H1 (cell line): ENCODE measurements at regions not wholly inside any gene's neighbourhood (a gene's known extent, or its start where the extent isn't known, plus 50 kb on each side); places are given as distances from the start of the nearest gene placed in this dataset.

Experiments
- CTCF ChIA-PET: fragments of 300-600 bp; sonication (Branson Sonifier 250); formaldehyde crosslinking; loops from one replicate; lab custom pipeline; 2021; ENCODE audit not compliant: partially characterized antibody; lab: Charles Lee
- POLR2A ChIA-PET: fragments of 300-600 bp; sonication (Branson Sonifier 250); formaldehyde crosslinking; loops from one replicate; lab custom pipeline; 2021; ENCODE audit warnings: inconsistent platforms; ENCODE audit not compliant: partially characterized antibody; lab: Charles Lee
- DNase-seq, 2 experiments: peaks; one replicate each; pipeline versions ENCODE4 v3.0.0 to v3.0.0-alpha.2; 2010 to 2022; ENCODE audit warnings: low spot score in 2 of 2, low read depth in 1 of 2, mixed read lengths in 1 of 2
- FAIRE-seq: peaks from 2 replicates; lab custom pipeline; 2011; peaks lifted over from hg19 to GRCh38; lab: Jason Lieb, UNC
- H2AFZ ChIP-seq: 2 replicates; pipeline ENCODE4 v1.8.1; 2012; ENCODE audit warnings: low read length, inconsistent platforms
- H2AK5ac ChIP-seq: 2 replicates; pipeline ENCODE4 v1.6.1; 2013; ENCODE audit warnings: low read depth, low read length
- H2BK120ac ChIP-seq: replicated peaks from 2 replicates; pipeline ENCODE3; 2013; ENCODE audit warnings: low read depth, low read length, inconsistent platforms
- H2BK12ac ChIP-seq: 2 replicates; pipeline ENCODE4 v1.6.1; 2013; ENCODE audit warnings: low read depth, low read length
- H2BK15ac ChIP-seq: 2 replicates; pipeline ENCODE4 v1.6.1; 2013; ENCODE audit warnings: low read length
- H2BK20ac ChIP-seq: 2 replicates; pipeline ENCODE4 v1.6.1; 2013; ENCODE audit warnings: low read length
- H2BK5ac ChIP-seq: 2 replicates; pipeline ENCODE4 v1.6.1; 2013; ENCODE audit warnings: low read depth, low read length
- H3K14ac ChIP-seq: 2 replicates; pipeline ENCODE4 v1.6.1; 2013; ENCODE audit warnings: inconsistent platforms; ENCODE audit not compliant: insufficient read length
- H3K18ac ChIP-seq: 2 replicates; pipeline ENCODE4 v1.6.1; 2013; ENCODE audit warnings: low read length; ENCODE audit errors: extremely low read depth
- H3K23ac ChIP-seq: 2 replicates; pipeline ENCODE4 v1.6.1; 2013; ENCODE audit warnings: inconsistent platforms; ENCODE audit not compliant: insufficient read length
- H3K23me2 ChIP-seq: 2 replicates; pipeline ENCODE4 v1.6.1; 2013; ENCODE audit warnings: low read depth, low read length
- H3K27ac ChIP-seq: 2 replicates; pipeline ENCODE4 v1.6.1; 2011; ENCODE audit warnings: low read depth, low read length, inconsistent platforms
- H3K27me3 ChIP-seq, 4 experiments: replicated peaks in 1 of 4; 1 replicate in 1 of 4; 2 replicates in 3 of 4; pipeline versions ENCODE4 v1.6.1 to v1.8.1; 2011 to 2013; ENCODE audit warnings: low read length in 3 of 4, mild to moderate bottlenecking in 3 of 4, inconsistent platforms in 2 of 4, mixed read lengths in 2 of 4, moderate library complexity in 1 of 4; ENCODE audit not compliant: control insufficient read depth in 3 of 4, insufficient read depth in 3 of 4; ENCODE audit errors: extremely low read depth in 1 of 4
- H3K36me3 ChIP-seq, 4 experiments: 2 replicates each; pipeline versions ENCODE4 v1.6.1 to v1.8.1; 2011 to 2013; ENCODE audit warnings: mild to moderate bottlenecking in 4 of 4, low read length in 3 of 4, moderate library complexity in 2 of 4, control low read depth in 1 of 4, inconsistent platforms in 1 of 4; ENCODE audit not compliant: insufficient read depth in 4 of 4, control insufficient read depth in 2 of 4
- H3K4ac ChIP-seq: replicated peaks from 2 replicates; pipeline ENCODE3; 2013; ENCODE audit warnings: low read length, low read depth, mixed read lengths, inconsistent platforms; ENCODE audit not compliant: insufficient read length
- H3K4me1 ChIP-seq, 4 experiments: replicated peaks in 1 of 4; 1 replicate in 1 of 4; 2 replicates in 3 of 4; pipeline versions ENCODE4 v1.6.1 to v1.8.1; 2011 to 2013; ENCODE audit warnings: low read length in 3 of 4, inconsistent platforms in 2 of 4, mixed read lengths in 1 of 4; ENCODE audit not compliant: insufficient read depth in 4 of 4, control insufficient read depth in 3 of 4
- H3K4me2 ChIP-seq, 2 experiments: 2 replicates each; pipeline versions ENCODE4 v1.6.1 to v1.8.1; 2011 to 2013; ENCODE audit warnings: low read depth in 2 of 2, low read length in 2 of 2, control low read depth in 1 of 2, inconsistent platforms in 1 of 2, mild to moderate bottlenecking in 1 of 2; ENCODE audit not compliant: insufficient read depth in 1 of 2
- H3K4me3 ChIP-seq, 4 experiments: fragments of 200-600, 300-600 bp in 1 of 4; sonication (generic), shearing (Covaris generic), sonication (Bioruptor Twin) in 1 of 4; 2 replicates each; pipeline versions ENCODE4 v1.5.1 to v1.8.1; 2011 to 2016; ENCODE audit warnings: low read length in 4 of 4, low read depth in 3 of 4, control low read depth in 2 of 4, inconsistent platforms in 2 of 4, mild to moderate bottlenecking in 2 of 4, mixed read lengths in 1 of 4, moderate library complexity in 1 of 4; ENCODE audit not compliant: insufficient read depth in 2 of 4; ENCODE audit errors: extremely low read depth in 1 of 4
- H3K56ac ChIP-seq: replicated peaks from 2 replicates; pipeline ENCODE3; 2013; ENCODE audit warnings: low read depth, mild to moderate bottlenecking, mixed read lengths, low read length, inconsistent platforms; ENCODE audit not compliant: insufficient read length
- H3K79me1 ChIP-seq: 2 replicates; pipeline ENCODE4 v1.6.1; 2013; ENCODE audit warnings: low read depth, low read length, control low read depth
- H3K79me2 ChIP-seq, 2 experiments: 2 replicates each; pipeline versions ENCODE4 v1.6.1 to v1.8.1; 2012 to 2013; ENCODE audit warnings: low read length in 2 of 2, mild to moderate bottlenecking in 2 of 2, inconsistent platforms in 1 of 2; ENCODE audit not compliant: insufficient read depth in 2 of 2, control insufficient read depth in 1 of 2
- H3K9ac ChIP-seq, 4 experiments: replicated peaks in 1 of 4; 1 replicate in 1 of 4; 2 replicates in 3 of 4; pipeline versions ENCODE4 v1.6.1 to v1.8.1; 2011 to 2013; ENCODE audit warnings: low read depth in 3 of 4, low read length in 3 of 4, control low read depth in 2 of 4, mild to moderate bottlenecking in 2 of 4, moderate library complexity in 2 of 4, inconsistent platforms in 1 of 4; ENCODE audit errors: extremely low read depth in 1 of 4
- H3K9me3 ChIP-seq, 2 experiments: 2 replicates each; pipeline versions ENCODE4 v1.6.1 to v1.8.1; 2012 to 2013; ENCODE audit warnings: mild to moderate bottlenecking in 2 of 2, moderate library complexity in 2 of 2, control low read depth in 1 of 2, inconsistent platforms in 1 of 2, low read depth in 1 of 2, low read length in 1 of 2, mixed read lengths in 1 of 2; ENCODE audit not compliant: insufficient read depth in 2 of 2
- H4K20me1 ChIP-seq, 2 experiments: replicated peaks in 1 of 2; 2 replicates each; pipeline versions ENCODE3 to v1.8.1; 2011 to 2013; ENCODE audit warnings: inconsistent platforms in 2 of 2, low read length in 2 of 2, mild to moderate bottlenecking in 1 of 2; ENCODE audit not compliant: insufficient read depth in 2 of 2, control insufficient read depth in 1 of 2
- H4K5ac ChIP-seq: 2 replicates; pipeline ENCODE4 v1.6.1; 2013; ENCODE audit warnings: low read length, low read depth, mixed read lengths, inconsistent platforms; ENCODE audit not compliant: insufficient read length
- H4K8ac ChIP-seq: 2 replicates; pipeline ENCODE4 v1.8.0; 2013; ENCODE audit warnings: mild to moderate bottlenecking, moderate library complexity, low read length, inconsistent platforms; ENCODE audit not compliant: insufficient read depth; ENCODE audit errors: extremely low read depth
- H4K91ac ChIP-seq: replicated peaks from 2 replicates; pipeline ENCODE3; 2013; ENCODE audit warnings: low read length, mixed read lengths, inconsistent platforms; ENCODE audit not compliant: insufficient read length
- BACH1 ChIP-seq: IDR thresholded peaks from 2 replicates; pipeline ENCODE4 v1.6.1; 2012; ENCODE audit warnings: low read length, improper control_type of control experiment
- MAFK ChIP-seq: IDR thresholded peaks from 2 replicates; pipeline ENCODE4 v1.6.1; 2012; ENCODE audit warnings: low read depth, mild to moderate bottlenecking, improper control_type of control experiment, low read length
- NRF1 ChIP-seq: IDR thresholded peaks from 2 replicates; pipeline ENCODE4 v1.6.1; 2011; ENCODE audit warnings: mild to moderate bottlenecking, low read depth, low read length, improper control_type of control experiment
- WGBS, 2 experiments: shearing (Covaris generic) in 1 of 2; methylation state at CpG; one replicate each; pipeline versions ENCODE4 v1.1.6 to v1.1.7; 2013 to 2015; ENCODE audit warnings: low lambda C conversion rate in 2 of 2, mixed read lengths in 2 of 2, inconsistent platforms in 1 of 2, low coverage in 1 of 2, missing lambda C conversion rate in 1 of 2; ENCODE audit not compliant: insufficient replicate concordance in 2 of 2, insufficient coverage in 1 of 2, insufficient read length in 1 of 2; ENCODE audit errors: extremely low coverage in 1 of 2, missing lambda C conversion rate in 1 of 2; 5-methylcytosine and 5-hydroxymethylcytosine counted together

DNA sequence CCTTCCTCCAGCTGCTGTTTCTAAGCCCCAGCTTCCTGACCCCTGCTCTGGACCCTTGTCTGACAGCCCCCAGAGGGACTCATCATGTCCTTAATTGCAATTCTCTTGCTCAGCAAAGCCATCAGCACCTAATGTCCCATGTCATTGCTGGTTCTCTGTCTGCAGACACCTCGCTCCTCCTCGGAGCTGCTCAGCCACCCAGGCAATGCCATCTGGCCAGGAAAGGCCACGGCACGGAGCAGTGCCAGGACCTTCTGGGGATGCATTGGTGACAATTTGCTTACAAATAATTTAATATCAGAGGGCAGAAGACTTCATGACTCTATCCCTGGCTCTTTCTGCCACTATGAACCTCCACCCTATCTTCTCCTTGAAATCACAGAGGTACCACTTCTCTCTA, 107.0 kb upstream of the THY1 start:
- H3K56ac ChIP-seq: no peak overlapping the region
- DNase-seq (no peak), FAIRE-seq (no peak)
- H3K4me2 ChIP-seq: no peak overlapping the region
- no peaks in the 10 kb centered on the region for H4K20me1 ChIP-seq
- no peak overlapping the region for H4K8ac ChIP-seq
- no peak overlapping the region for H3K4me3 ChIP-seq
- no peak overlapping the region for H2BK120ac ChIP-seq
- H3K14ac ChIP-seq: no peak overlapping the region
- H3K27ac ChIP-seq: no peak overlapping the region
- H3K23ac ChIP-seq: no peak overlapping the region
- H2AK5ac ChIP-seq: no peak overlapping the region
- H3K79me1 ChIP-seq: no peaks in the 10 kb centered on the region
- H4K5ac ChIP-seq: no peak overlapping the region
- H2AFZ ChIP-seq: no peak overlapping the region
- no peak overlapping the region for H2BK20ac ChIP-seq
- H3K9ac ChIP-seq: no peak overlapping the region
- no peak overlapping the region; the same call in 1 of the 2 replicates for H2BK5ac ChIP-seq
- no peak overlapping the region for H4K91ac ChIP-seq
- no peaks in the 10 kb centered on the region for H3K9me3 ChIP-seq
- H3K27me3 ChIP-seq: no peaks in the 10 kb centered on the region
- no peak overlapping the region for H3K4ac ChIP-seq
- H2BK15ac ChIP-seq: no peak overlapping the region
- H3K23me2 ChIP-seq: no peaks in the 10 kb centered on the region
- CTCF ChIA-PET: interaction anchor here (0.6 to 12.1 kb wide), 7 partner anchors 8 to 587 kb away, joined by 3 to 160 read pairs (median 20); no protein-coding TSS in a partner anchor
- no peak overlapping the region for H2BK12ac ChIP-seq
- H3K18ac ChIP-seq: no peak overlapping the region
- H3K4me1 ChIP-seq: peaks cover 0 to 6% (median under 1%) of the 10 kb centered on the region in 4 experiments; a peak in 2 of 7 replicates
- no peaks in the 10 kb centered on the region; a peak in 1 of 8 replicates for H3K36me3 ChIP-seq
- no peaks in the 10 kb centered on the region for H3K79me2 ChIP-seq
- TF ChIP-seq MAFK: no peak
- TF ChIP-seq BACH1: no peak
- no peak for TF ChIP-seq NRF1
- 55% methylated on average over 4 of the region's 4 CpGs; no CpG with 5 or more reads in 1 of the 2 experiments for WGBS, 2 experiments
- POLR2A ChIA-PET: no interaction called here
